Brain pericyte (primary cell): ENCODE measurements at regions not wholly inside any gene's neighbourhood (a gene's known extent, or its start where the extent isn't known, plus 50 kb on each side); places are given as distances from the start of the nearest gene placed in this dataset.
"Not testable (repeated sequence)": the region's sequence is repeated elsewhere in the genome, so short reads cannot be mapped to it uniquely, and the experiment has no call there.

Experiments used
- DNase-seq: peaks from one replicate; pipeline ENCODE4 v3.0.0-alpha.2; 2012; ENCODE audit warnings: low read depth, low spot score

- no peak for DNase-seq
Observed at GRCh38 chr1:148386617-148387016, 96.5 kb downstream of the PPIAL4G start.

DNA sequence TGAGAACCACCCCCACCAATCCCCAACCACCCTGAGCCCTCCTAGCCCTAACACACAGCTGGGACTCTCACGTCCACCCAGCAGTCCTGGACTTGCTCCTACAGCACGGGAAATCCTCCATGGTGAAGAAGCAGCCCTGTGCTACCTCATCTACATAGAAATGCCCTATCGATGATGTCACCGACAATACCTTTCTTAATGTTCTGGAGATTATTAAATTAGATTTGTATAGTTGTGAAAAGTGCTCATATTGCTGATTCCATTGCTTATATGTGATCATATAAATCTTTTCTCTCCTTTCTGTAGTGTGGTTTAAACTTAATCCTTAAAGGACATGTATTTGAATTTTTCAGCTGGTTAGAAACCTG lies 97.1 kb downstream of the PPIAL4G start:
- not testable (repeated sequence) for DNase-seq

DNA sequence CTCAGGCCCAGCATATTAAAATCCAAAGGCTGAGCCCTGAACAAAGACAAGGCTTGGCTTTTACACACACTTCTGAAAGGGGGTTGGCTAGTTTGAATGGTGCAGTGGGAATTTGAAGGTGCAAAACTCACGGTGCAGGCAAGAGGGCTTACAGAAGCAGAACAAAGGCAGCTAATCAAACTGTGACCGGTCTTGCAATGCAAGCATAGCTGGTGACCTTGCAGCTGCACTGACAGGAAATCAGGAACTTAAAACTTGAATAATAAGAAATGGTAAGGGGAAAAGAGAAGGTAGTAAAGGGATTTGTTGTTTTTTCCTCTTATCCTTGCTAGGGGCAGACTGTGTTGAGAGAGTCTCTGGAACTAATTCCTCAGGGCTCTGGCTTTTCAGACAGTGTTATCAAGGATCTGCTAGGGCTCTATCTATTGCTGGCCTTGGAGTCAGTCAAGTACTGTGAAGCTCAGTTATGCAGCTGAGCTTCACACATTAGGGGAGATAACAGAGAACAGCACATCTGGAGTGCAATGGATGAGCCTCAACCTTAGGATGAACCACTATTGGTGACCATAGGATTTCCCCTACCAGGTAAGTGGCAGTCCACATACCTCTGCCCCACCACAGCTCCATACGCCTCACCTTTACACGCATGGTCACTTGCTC lies 97.6 kb downstream of the PPIAL4G start:
- DNase-seq: no peak

- DNase-seq: no peak
Observed at GRCh38 chr1:148383966-148384365, 99.1 kb downstream of the PPIAL4G start.

GRCh38 chr1:148379697-148380096 lies 103.4 kb downstream of the PPIAL4G start:
- no peak for DNase-seq

DNA sequence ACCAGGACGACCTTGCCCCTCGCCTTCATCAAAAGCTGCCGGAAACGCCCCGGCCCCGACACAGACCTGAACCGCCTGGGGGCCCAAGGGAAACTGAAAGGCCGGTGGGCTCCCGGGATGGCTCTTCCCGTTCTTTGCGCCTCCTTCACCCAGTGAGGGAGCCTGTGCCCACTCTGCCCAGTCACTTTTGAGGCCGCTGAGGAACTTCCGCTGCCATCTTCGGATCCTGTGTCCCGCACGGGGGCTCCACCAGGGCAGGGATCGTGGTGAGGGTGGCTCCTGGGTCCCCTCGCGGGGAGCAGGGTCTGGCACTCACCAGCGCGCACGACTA lies 104.0 kb downstream of the PPIAL4G start:
- no peak for DNase-seq

GRCh38 chr1:148377992-148378391 lies 105.1 kb downstream of the PPIAL4G start:
- DNase-seq: not testable (repeated sequence)

- not testable (repeated sequence) for DNase-seq
Observed at GRCh38 chr1:148377045-148377444, 106.1 kb downstream of the PPIAL4G start.

DNA sequence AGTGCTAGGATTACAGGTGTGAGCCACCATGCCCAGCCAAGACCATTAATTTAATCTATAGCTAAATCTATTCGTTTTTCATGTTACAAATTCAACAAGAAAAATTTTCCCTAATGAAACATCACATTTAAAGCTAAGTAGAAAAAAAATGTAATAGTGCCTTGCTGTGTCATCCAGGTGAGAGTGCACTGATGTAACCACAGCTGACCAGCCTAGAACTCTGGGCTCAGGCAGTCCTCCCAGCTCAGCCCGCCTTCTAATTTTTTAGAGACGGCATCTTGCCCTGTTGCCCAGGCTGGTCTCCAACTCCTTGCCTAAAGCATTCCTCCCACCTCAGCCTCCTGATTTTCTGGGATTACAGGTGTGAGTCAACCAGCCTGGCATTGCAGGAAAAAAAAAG lies 109.0 kb downstream of the PPIAL4G start:
- no peak for DNase-seq

DNA sequence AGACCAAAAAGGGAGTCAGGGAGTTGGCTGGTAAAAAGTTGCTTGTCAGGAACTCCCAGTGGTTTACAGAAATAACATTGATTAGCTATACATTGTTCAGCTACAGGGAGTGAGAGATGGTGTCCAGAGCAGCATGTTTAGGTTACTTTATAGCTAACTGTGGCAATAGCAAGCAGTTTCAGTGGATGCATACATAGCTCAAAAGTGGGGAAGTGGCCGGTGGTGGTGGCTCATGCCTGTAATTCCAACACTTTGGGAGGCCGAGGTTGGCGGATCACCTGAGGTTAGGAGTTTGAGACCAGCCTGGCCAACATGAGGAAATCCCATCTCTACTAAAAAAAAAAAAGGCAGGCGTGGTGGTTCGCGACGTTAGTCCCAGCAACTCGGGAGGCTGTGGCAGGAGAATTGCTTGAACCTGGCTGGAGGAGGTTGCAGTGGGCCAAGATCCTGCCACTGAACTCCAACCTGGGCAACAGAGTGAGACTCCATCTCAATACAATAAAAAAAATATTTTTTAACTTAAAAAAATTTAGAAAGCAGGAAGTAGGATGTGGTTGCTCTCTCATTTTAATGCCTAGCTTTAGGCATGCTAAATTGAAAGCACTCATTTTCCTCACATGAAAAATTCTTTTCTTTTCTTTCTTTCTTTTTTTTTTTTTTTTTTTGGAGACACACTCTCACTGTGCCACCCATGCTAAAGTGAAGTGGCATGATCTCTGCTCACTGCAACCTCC lies 109.7 kb downstream of the PPIAL4G start:
- DNase-seq: no peak

GRCh38 chr1:148372731-148373130 lies 110.4 kb downstream of the PPIAL4G start:
- no peak for DNase-seq

DNA sequence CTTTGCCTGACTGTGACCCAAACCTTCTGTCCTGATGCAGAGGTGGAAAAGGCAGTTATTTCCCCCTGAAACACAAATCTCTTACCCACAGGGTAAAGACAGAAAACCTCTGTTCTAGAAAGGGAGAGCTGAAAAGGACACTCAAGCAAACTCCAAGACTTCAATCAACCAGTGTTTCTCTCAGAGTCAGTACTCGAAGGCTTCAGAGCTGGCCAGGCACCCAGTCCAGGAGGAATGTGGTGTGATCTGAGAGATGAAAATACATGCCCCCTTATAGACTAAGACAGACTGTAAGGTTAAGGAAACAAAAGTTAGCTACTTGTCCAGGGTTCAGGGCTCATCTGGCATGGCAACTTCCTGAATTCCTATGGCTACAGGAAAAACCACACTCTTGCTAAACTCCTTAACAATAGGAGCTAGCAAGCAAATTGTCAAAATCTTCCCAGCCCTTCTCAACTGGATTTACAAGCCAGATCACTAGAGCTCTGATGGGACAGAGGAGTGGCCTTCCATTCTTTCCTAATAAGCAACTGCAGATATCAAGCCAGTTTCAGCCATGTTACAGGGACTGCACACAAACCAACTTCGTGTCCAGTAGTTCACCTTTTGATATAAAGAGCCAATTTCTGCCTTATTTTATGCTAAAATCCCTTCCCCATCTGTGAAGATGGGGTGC lies 110.9 kb downstream of the PPIAL4G start:
- DNase-seq: not testable (repeated sequence)

- not testable (repeated sequence) for DNase-seq
Observed at GRCh38 chr1:148371551-148371994, 111.5 kb downstream of the PPIAL4G start.

DNA sequence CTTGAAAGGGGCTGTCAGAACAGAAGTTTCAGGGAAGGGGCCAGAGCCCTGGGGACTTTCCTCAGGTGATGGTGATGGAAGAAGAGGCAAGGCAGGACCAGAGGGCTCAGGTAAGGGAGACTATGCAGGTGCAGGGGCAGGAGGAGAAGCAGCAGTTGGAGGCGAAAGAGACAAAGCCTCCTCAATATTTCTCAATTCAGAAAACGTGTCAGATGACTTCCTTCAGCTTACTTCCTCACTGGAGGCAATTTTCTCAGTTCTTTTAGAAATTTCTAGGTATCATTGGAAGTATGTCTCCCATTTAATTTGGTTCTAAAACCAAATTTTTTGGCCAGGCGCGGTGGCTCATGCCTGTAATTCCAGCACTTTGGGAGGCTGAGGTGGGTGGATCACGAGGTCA lies 112.4 kb downstream of the PPIAL4G start:
- DNase-seq: not testable (repeated sequence)

DNA sequence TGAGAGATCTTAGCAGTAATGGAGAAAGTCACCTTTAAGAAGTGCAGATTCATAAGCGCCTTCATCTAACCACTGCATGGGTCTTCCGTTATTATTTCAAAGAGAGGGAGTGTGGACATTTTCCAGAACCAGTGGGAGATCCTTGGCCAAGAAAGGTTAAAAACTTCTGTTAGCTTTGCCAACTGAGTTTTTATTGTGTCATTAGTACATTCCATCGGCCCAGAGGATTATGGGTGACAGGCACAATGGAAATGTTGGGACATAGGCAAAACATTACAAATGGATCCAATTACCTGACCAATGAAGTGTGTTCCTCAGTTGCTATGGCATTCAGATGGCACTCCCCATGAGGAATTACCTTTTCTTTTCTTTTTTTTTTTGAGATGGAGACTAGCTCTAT lies 115.5 kb downstream of the PPIAL4G start:
- no peak for DNase-seq

DNA sequence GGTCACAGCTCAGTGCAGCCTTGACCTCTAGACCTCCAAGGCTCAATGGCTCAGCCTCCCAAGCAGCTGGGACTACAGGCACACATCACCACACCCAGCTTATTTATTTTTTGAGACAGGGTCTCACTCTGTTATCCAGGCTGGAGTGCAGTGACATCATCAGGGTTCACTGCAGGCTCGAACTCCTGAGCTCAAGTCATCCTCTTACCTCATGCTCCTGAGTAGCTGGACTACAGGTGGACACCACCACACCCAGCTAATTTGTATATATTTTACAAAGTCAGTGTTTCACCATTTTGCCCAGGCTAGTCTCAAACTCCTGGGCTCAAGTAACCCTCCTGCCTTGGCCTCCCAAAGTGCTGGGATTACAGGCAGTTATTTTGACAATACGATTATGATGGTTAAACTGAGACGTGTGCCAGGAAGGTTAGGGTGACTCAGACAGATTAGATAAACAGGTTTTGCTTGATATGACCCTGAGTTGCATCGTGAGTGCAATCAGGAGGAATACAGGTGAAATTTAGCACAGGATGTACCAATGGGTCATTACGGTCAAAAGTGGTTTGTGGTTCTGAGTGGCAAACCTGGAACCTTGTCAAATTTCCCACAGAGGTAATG lies 116.9 kb downstream of the PPIAL4G start:
- DNase-seq: not testable (repeated sequence)

- DNase-seq: not testable (repeated sequence)
Observed at GRCh38 chr1:148365151-148365550, 118.0 kb downstream of the PPIAL4G start.

- not testable (repeated sequence) for DNase-seq
Observed at GRCh38 chr1:148363979-148364378, 119.1 kb downstream of the PPIAL4G start.

DNA sequence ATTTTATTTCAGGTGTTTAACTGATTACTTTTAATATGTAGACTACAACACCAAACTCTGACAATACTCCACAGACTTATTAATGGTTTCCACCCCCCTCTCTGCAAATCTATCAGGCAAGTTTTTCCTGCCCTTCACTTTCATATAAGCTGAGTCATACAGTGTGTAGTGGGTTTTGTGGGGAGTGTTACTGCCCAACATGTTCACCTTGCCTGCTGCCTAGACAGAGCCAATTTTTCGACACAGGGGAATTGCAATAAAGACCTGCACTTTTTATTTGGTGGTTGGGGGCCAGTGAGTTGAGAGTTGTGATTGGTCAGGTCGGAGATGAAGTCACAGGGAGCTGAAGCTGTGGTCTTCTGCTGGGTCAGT lies 119.7 kb downstream of the PPIAL4G start:
- no peak for DNase-seq

GRCh38 chr1:148362626-148363438 lies 120.3 kb downstream of the PPIAL4G start:
- no peak for DNase-seq

DNA sequence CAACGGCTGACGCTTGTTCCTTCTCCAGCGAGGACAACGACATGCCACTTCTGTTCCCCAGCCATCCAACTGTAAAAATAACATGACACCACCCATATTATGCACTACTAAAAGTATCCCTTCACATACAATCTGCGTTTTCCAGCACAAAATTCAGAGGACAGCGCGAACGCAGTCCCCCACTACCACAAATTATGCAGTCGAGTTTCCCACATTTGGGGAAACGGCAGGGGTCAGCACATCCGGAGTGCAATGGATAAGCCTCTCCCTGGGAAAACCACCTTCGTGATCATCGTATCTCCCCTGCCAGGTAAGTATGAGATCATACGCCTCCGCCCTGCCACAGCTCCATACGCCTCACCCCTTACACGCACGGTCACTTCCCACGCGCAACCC lies 120.9 kb downstream of the PPIAL4G start:
- DNase-seq: no peak
